Heart right ventricle (tissue), 16 donors: ENCODE measurements at regions not wholly inside any gene's neighbourhood (a gene's known extent, or its start where the extent isn't known, plus 50 kb on each side); places are given as distances from the start of the nearest gene placed in this dataset.

Source experiments
- ATAC-seq, 8 donors: fragments of 200-7000 bp; cut with Tn5 transposase; one replicate each; pipeline ENCODE4 v1.9.1; 2020; ENCODE audit warnings: mild to moderate bottlenecking in 8 of 8, moderate library complexity in 8 of 8, moderate number of reproducible peaks in 1 of 8
- DNase-seq, 2 donors: peaks; one replicate each; pipeline ENCODE4 v3.0.0-alpha.2; 2020
- H3K27ac ChIP-seq, 10 donors: fragments of 200-600 bp; sonication (generic) in 2 of 10; one replicate each; pipeline versions ENCODE4 v1.5.0 to v1.8.0; 2020 to 2022; ENCODE audit warnings: mild to moderate bottlenecking in 3 of 10
- H3K27me3 ChIP-seq, 7 donors: fragments of 200-600 bp; one replicate each; pipeline ENCODE4 v1.8.0; 2021 to 2022; ENCODE audit warnings: mild to moderate bottlenecking in 2 of 7
- H3K36me3 ChIP-seq, 9 donors: fragments of 200-600 bp; sonication (generic) in 1 of 9; one replicate each; pipeline versions ENCODE4 v1.5.0 to v1.8.0; 2020 to 2022; ENCODE audit warnings: mild to moderate bottlenecking in 2 of 9
- H3K4me1 ChIP-seq, 9 donors: fragments of 200-600 bp; sonication (generic) in 1 of 9; one replicate each; pipeline versions ENCODE4 v1.5.0 to v1.8.0; 2020 to 2022; ENCODE audit warnings: mild to moderate bottlenecking in 4 of 9
- H3K4me3 ChIP-seq, 10 donors: fragments of 200-600 bp; sonication (generic) in 2 of 10; one replicate each; pipeline versions ENCODE4 v1.5.0 to v1.8.0; 2020 to 2022; ENCODE audit warnings: mild to moderate bottlenecking in 7 of 10, moderate library complexity in 2 of 10
- H3K9me3 ChIP-seq, 11 donors: fragments of 200-600 bp in 10 of 11; sonication (generic) in 2 of 11; one replicate each; pipeline versions ENCODE4 v1.5.0 to v1.8.0; 2013 to 2022; ENCODE audit warnings: mild to moderate bottlenecking in 2 of 11, control low read depth in 1 of 11, moderate library complexity in 1 of 11
- CTCF ChIP-seq, 9 donors: fragments of 200-600 bp; sonication (generic) in 2 of 9; IDR thresholded peaks; one replicate each; pipeline versions ENCODE4 v1.5.0 to v1.8.0; 2021 to 2022; ENCODE audit warnings: antibody characterized with exemption in 9 of 9, mild to moderate bottlenecking in 5 of 9, moderate library complexity in 1 of 9
- WGBS, 2 donors: extraction: QIAGEN DNeasy Blood & Tissue Kit; methylation state at CpG; one replicate each; pipeline ENCODE4 v1.1.7; 2013; ENCODE audit warnings: inconsistent platforms in 1 of 2; 5-methylcytosine and 5-hydroxymethylcytosine counted together
- intact Hi-C, 10 donors: fragments of 100-400 bp; cut with DNase I; formaldehyde crosslinking; loops; one replicate each; pipeline versions ENCODE4 v1.11.1 to v1.14.2; 2022
- donor health status: Arrhythmogenic right ventricular cardiomyopathy.
- donor health status: ischemic (EF 13 %, LVEDD 7.1; RV severe dilation, severe dysfunction).
- donor health status: healthy with polysubstance abuse.
- donor health status: DM: no; HTN: yes; CAD: no.
- donor health status: DM: no; HTN: no; CAD: no.
- donor health status: ischemic (EF 25% LVEDD 6.9; RV normal size, moderate dysfunction).
- donor health status: ischemic (EF 25% LVEDD 5.7; RV mildly dilated, moderate dysfunction).
- donor health status: healthy.
- donor health status: DM: yes; HTN: yes; CAD: no.
- donor health status: Ischemic cardiomyopathy.
- donor health status: ischemic (EF 35%, LVEDD 5.7; RV mildly dilated, moderate dysfunction).
- donor health status: nonischemic (EF 11% LVEDD 7.7; RV severe dilation, severe dysfunction).
- donor health status: DM: yes; HTN: yes; CAD: no.
- donor health status: PGD.
- donor health status: ischemic (EF 29% LVEDD 5.4; RV normal size, mild dysfunction).
- donor health status: nonischemic (EF 23%, LVEDD 6.1; RV moderate dilation, normal function).

GRCh38 chr9:11206925-11207324 is 594.1 kb upstream of the PTPRD start:
- no peak for ATAC-seq
- H3K9me3 ChIP-seq: peaks cover 0 to 16% (median 0%) of the 10 kb centered on the region in 11 donors
- intact Hi-C loops: no loop called here
- TF ChIP-seq CTCF (IDR thresholded peaks at IDR 0.05): no peak
- H3K36me3 ChIP-seq: no peaks in the 10 kb centered on the region
- no peaks in the 10 kb centered on the region for H3K4me1 ChIP-seq
- H3K4me3 ChIP-seq: no peak overlapping the region
- no peak for DNase-seq
- H3K27ac ChIP-seq: no peak overlapping the region
- no peaks in the 10 kb centered on the region for H3K27me3 ChIP-seq

GRCh38 chr9:11233696-11234095 is 620.9 kb upstream of the PTPRD start:
- H3K27ac ChIP-seq: no peak overlapping the region
- peaks cover 0 to 16% (median 0%) of the 10 kb centered on the region in 11 donors for H3K9me3 ChIP-seq
- ATAC-seq (no peak), DNase-seq (no peak)
- H3K4me3 ChIP-seq: no peak overlapping the region
- TF ChIP-seq CTCF (IDR thresholded peaks at IDR 0.05): no peak
- intact Hi-C loops: no loop called here
- WGBS, 2 donors: 92 to 93% methylated on average over 1 of the region's 1 CpG
- H3K4me1 ChIP-seq: no peaks in the 10 kb centered on the region
- no peaks in the 10 kb centered on the region for H3K27me3 ChIP-seq
- H3K36me3 ChIP-seq: no peaks in the 10 kb centered on the region

- Histone ChIP-seq H3K9me3 (peaks cover 0 to 16% (median 0%) of the 10 kb centered on the region in 11 donors), H3K4me3 (no peak overlapping the region), H3K27ac (no peak overlapping the region), H3K36me3 (no peaks in the 10 kb centered on the region), H3K4me1 (no peaks in the 10 kb centered on the region), H3K27me3 (no peaks in the 10 kb centered on the region)
- no peak for TF ChIP-seq CTCF (IDR thresholded peaks at IDR 0.05)
- ATAC-seq (no peak), DNase-seq (no peak)
- WGBS, 2 donors: 57 to 63% methylated on average over 2 of the region's 2 CpGs
- intact Hi-C loops: no loop called here
Observed at GRCh38 chr9:11235061-11235460, 622.3 kb upstream of the PTPRD start.

- Histone ChIP-seq H3K36me3 (no peaks in the 10 kb centered on the region), H3K27ac (no peak overlapping the region), H3K4me1 (no peaks in the 10 kb centered on the region), H3K4me3 (no peak overlapping the region), H3K27me3 (no peaks in the 10 kb centered on the region), H3K9me3 (peaks cover 0 to 39% (median under 1%) of the 10 kb centered on the region in 11 donors)
- 45 to 59% methylated on average over 1 of the region's 1 CpG for WGBS, 2 donors
- intact Hi-C loops: no loop called here
- no peak for ATAC-seq
- TF ChIP-seq CTCF (IDR thresholded peaks at IDR 0.05): no peak
- DNase-seq: no peak
Observed at GRCh38 chr9:11241779-11242178, 629.0 kb upstream of the PTPRD start.

- TF ChIP-seq CTCF (IDR thresholded peaks at IDR 0.05): no peak
- 0 to 2% methylated on average over 1 of the region's 1 CpG for WGBS, 2 donors
- Histone ChIP-seq H3K27me3 (no peaks in the 10 kb centered on the region), H3K9me3 (peaks cover 0 to 48% (median 0%) of the 10 kb centered on the region in 11 donors), H3K27ac (no peak overlapping the region), H3K36me3 (no peaks in the 10 kb centered on the region), H3K4me3 (no peak overlapping the region), H3K4me1 (no peaks in the 10 kb centered on the region)
- intact Hi-C loops: no loop called here
- ATAC-seq: no peak
- no peak for DNase-seq
Observed at GRCh38 chr9:11257992-11258391, 645.2 kb upstream of the PTPRD start.
